HUDEP-2 (cell line): ENCODE measurements at regions not wholly inside any gene's neighbourhood (a gene's known extent, or its start where the extent isn't known, plus 50 kb on each side); places are given as distances from the start of the nearest gene placed in this dataset.

ENCODE experiments used
- DNase-seq, 76 experiments: peaks; one replicate each; lab custom pipeline; 2025; ENCODE audit not compliant: unreplicated experiment in 76 of 76; lab: John Stamatoyannopoulos, UW

- DNase-seq, result no peak
Measured at GRCh38 chr22:49592780-49593501, 234.7 kb downstream of the BRD1 start.

GRCh38 chr22:49590851-49591445, 236.7 kb downstream of the BRD1 start:
- no peak for DNase-seq

GRCh38 chr22:49590381-49590780, 237.3 kb downstream of the BRD1 start:
- DNase-seq, result no peak

GRCh38 chr22:49589811-49590210, 237.9 kb downstream of the BRD1 start:
- no peak for DNase-seq

- no peak for DNase-seq
Measured at GRCh38 chr22:49589301-49589700, 238.4 kb downstream of the BRD1 start.

GRCh38 chr22:49588739-49589138, 238.9 kb downstream of the BRD1 start:
- DNase-seq, result no peak

- no peak for DNase-seq
Measured at GRCh38 chr22:49587987-49588386, 239.7 kb downstream of the BRD1 start.

- DNase-seq, result no peak
Measured at GRCh38 chr22:49587421-49587820, 240.3 kb downstream of the BRD1 start.

GRCh38 chr22:49586873-49587272, 240.8 kb downstream of the BRD1 start:
- no peak for DNase-seq

GRCh38 chr22:49586244-49586748, 241.4 kb downstream of the BRD1 start:
- no peak for DNase-seq

GRCh38 chr22:49585461-49586243, 242.0 kb downstream of the BRD1 start:
- no peak for DNase-seq

GRCh38 chr22:49583886-49584505, 243.7 kb downstream of the BRD1 start:
- DNase-seq, result no peak

GRCh38 chr22:49583341-49583740, 244.3 kb downstream of the BRD1 start:
- DNase-seq, result no peak

- DNase-seq, result no peak
Measured at GRCh38 chr22:49582678-49583077, 245.0 kb downstream of the BRD1 start.

- DNase-seq, result no peak
Measured at GRCh38 chr22:49582181-49582580, 245.5 kb downstream of the BRD1 start.

GRCh38 chr22:49580024-49580423, 247.6 kb downstream of the BRD1 start:
- DNase-seq, result no peak

- DNase-seq, result no peak
Measured at GRCh38 chr22:49577168-49578060, 250.3 kb downstream of the BRD1 start.

- DNase-seq, result no peak
Measured at GRCh38 chr22:49576241-49577141, 251.2 kb downstream of the BRD1 start.

- no peak for DNase-seq
Measured at GRCh38 chr22:49575703-49576081, 252.0 kb downstream of the BRD1 start.
